ENCODE measurements at regions not wholly inside any gene's neighbourhood (a gene's known extent, or its start where the extent isn't known, plus 50 kb on each side); places are given as distances from the start of the nearest gene placed in this dataset.

GRCh38 chr3:15903759-15904720 is 106.3 kb upstream of the ANKRD28 start:
- TF ChIP-seq CTCF (IDR thresholded peaks at IDR 0.05), result no peak
- no peak for TF ChIP-seq POLR2A (IDR thresholded peaks at IDR 0.05)
